GM21423 (cell line): ENCODE measurements at regions not wholly inside any gene's neighbourhood (a gene's known extent, or its start where the extent isn't known, plus 50 kb on each side); places are given as distances from the start of the nearest gene placed in this dataset.
"Not testable (repeated sequence)": the region's sequence is repeated elsewhere in the genome, so short reads cannot be mapped to it uniquely, and the experiment has no call there.

Experiments used
- ATAC-seq: cut with Tn5 transposase; IDR thresholded peaks from one replicate; pipeline ENCODE4 v1.9.1; 2021; ENCODE audit warnings: mild to moderate bottlenecking, moderate library complexity; ENCODE audit not compliant: unreplicated experiment

- no peak for ATAC-seq
Observed at GRCh38 chr4:14400307-14400706, 602.0 kb upstream of the CPEB2 start.

- ATAC-seq = no peak
Observed at GRCh38 chr4:14403132-14403531, 599.1 kb upstream of the CPEB2 start.

- ATAC-seq = no peak
Observed at GRCh38 chr4:14404730-14405129, 597.6 kb upstream of the CPEB2 start.

- ATAC-seq = no peak
Observed at GRCh38 chr4:14410516-14410915, 591.8 kb upstream of the CPEB2 start.

GRCh38 chr4:14415146-14415545, 587.1 kb upstream of the CPEB2 start:
- no peak for ATAC-seq

GRCh38 chr4:14419516-14419915, 582.8 kb upstream of the CPEB2 start:
- no peak for ATAC-seq

- not testable (repeated sequence) for ATAC-seq
Observed at GRCh38 chr4:14426297-14426696, 576.0 kb upstream of the CPEB2 start.

- no peak for ATAC-seq
Observed at GRCh38 chr4:14428125-14428524, 574.2 kb upstream of the CPEB2 start.

- ATAC-seq = no peak
Observed at GRCh38 chr4:14431155-14432134, 570.8 kb upstream of the CPEB2 start.

GRCh38 chr4:14434483-14434882, 567.8 kb upstream of the CPEB2 start:
- no peak for ATAC-seq

- no peak for ATAC-seq
Observed at GRCh38 chr4:14434916-14435315, 567.4 kb upstream of the CPEB2 start.

- ATAC-seq = no peak
Observed at GRCh38 chr4:14441561-14441960, 560.7 kb upstream of the CPEB2 start.

- ATAC-seq = no peak
Observed at GRCh38 chr4:14445882-14446281, 556.4 kb upstream of the CPEB2 start.

- ATAC-seq = no peak
Observed at GRCh38 chr4:14446311-14446710, 556.0 kb upstream of the CPEB2 start.

- no peak for ATAC-seq
Observed at GRCh38 chr4:14446904-14447303, 555.4 kb upstream of the CPEB2 start.

- no peak for ATAC-seq
Observed at GRCh38 chr4:14449308-14449707, 553.0 kb upstream of the CPEB2 start.

GRCh38 chr4:14452001-14452400, 550.3 kb upstream of the CPEB2 start:
- ATAC-seq = no peak

GRCh38 chr4:14452764-14453163, 549.5 kb upstream of the CPEB2 start:
- ATAC-seq = no peak

- no peak for ATAC-seq
Observed at GRCh38 chr4:14458463-14458862, 543.8 kb upstream of the CPEB2 start.

GRCh38 chr4:14465057-14465456, 537.2 kb upstream of the CPEB2 start:
- no peak for ATAC-seq

- ATAC-seq = no peak
Observed at GRCh38 chr4:14465507-14465906, 536.8 kb upstream of the CPEB2 start.

GRCh38 chr4:14478504-14478903, 523.8 kb upstream of the CPEB2 start:
- no peak for ATAC-seq

GRCh38 chr4:14496408-14496807, 505.9 kb upstream of the CPEB2 start:
- no peak for ATAC-seq
